GM19238 (cell line): ENCODE measurements at regions not wholly inside any gene's neighbourhood (a gene's known extent, or its start where the extent isn't known, plus 50 kb on each side); places are given as distances from the start of the nearest gene placed in this dataset.

Experiments
- DNase-seq: peaks from one replicate; pipeline ENCODE4 v3.0.0; 2011; ENCODE audit warnings: low spot score; ENCODE audit not compliant: insufficient read length

DNA sequence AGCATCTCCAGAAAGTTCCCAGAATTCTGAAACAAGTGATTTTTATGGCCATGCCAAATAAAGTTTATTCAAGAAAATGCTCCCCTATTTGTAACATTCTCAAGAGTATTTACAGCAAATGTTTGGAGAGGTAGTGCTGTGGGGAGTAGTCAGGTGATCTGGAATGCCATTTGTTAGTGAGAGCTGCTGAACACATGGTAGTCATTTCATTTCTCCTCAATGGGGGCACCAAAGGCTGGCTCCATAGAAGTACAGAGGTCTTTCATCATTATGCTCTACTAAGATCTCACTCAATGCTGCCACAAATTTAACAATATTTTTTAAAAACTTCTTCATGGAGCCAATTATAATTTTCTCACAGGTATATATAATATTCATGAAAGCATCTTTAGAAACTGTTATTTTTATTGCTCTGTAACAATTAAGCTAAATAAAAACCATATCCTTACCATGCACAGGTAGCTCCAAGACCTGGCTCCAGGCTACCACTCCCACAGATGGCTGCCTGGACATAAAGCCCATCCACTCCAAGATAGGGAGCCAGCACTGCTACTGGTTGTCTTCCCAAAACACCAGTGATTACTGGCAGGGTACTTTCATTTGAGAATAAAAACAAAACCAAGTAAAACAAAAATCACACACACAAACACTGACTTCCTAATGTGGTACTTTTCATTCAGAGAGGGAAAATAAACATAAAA is 200.8 kb downstream of the PLK2 start:
- DNase-seq, result no peak

DNA sequence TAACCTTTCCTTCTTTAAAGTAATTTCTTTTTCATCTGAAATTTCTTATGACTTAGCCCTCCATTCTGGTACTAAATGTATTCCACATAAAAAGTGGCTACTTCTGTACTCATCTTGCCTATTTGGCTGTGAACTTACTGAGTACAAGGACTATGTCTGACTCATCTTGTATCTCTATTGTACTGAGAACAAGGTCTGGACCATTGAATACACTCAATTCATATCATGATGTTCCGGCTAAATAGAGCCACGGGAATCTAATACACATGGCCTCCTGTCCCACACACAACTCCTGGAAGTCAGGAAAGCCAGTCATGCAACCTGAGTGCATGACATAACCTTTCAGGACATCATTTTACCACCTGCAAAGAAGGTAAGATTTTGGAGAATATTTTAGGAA is 203.9 kb downstream of the PLK2 start:
- DNase-seq, result no peak

DNA sequence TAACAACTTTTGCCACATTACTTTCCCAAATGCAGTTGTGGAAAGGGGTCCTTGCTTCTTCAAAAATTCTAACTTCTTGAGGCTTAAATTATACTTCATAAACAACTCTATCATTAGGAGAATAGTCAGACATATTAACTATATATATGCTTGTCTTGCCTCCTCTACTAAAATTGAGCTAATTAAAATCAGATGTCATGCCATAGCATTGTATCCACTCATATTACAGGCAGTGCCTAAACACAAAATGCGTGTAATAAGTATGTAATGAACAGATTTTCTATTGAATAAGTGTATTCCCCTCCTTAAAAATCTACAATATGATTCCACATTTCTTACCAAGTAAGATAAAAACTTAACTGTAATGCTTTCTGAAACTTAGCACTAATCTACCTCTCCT is 204.5 kb downstream of the PLK2 start:
- DNase-seq, result no peak

- no peak for DNase-seq
Observed at GRCh38 chr5:58248221-58248620, 211.7 kb downstream of the PLK2 start.

GRCh38 chr5:58246461-58246944 is 213.4 kb downstream of the PLK2 start:
- no peak for DNase-seq

GRCh38 chr5:58245476-58245840 is 214.4 kb downstream of the PLK2 start:
- DNase-seq, result no peak

DNA sequence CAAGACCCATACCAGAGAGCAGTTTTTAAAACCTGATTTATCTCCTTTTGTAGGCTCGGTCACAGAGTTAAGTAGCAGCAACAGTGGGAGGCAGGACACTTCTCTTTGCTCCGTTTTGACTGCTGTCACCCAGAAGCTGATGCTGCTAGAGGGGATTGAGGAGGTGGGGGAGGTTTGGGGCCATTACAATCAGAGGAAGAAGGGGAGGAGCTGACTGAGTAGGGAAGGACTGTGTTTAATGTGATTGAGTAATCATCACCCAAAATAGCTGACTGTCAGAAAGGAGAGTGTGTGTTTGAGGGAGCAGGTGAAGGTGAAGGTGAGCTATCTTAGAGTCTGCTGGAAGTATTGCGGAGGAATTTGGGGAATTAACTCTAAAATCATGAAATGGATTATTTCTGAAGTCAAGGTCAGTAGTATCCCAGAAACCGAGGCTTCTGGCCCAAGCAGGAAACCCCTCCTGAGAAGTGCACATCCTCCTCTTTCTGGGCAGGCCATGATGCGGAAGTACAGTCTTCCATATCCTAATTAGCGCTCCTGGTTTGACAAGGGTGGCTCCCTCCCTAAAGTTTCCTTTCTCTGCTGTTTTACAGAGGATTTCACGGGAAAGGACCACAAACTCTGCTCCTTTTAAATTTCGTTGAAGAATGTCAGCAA is 214.9 kb downstream of the PLK2 start:
- no peak for DNase-seq

GRCh38 chr5:58241389-58241788 is 218.5 kb downstream of the PLK2 start:
- no peak for DNase-seq

- no peak for DNase-seq
Observed at GRCh38 chr5:58240322-58240721, 219.6 kb downstream of the PLK2 start.

DNA sequence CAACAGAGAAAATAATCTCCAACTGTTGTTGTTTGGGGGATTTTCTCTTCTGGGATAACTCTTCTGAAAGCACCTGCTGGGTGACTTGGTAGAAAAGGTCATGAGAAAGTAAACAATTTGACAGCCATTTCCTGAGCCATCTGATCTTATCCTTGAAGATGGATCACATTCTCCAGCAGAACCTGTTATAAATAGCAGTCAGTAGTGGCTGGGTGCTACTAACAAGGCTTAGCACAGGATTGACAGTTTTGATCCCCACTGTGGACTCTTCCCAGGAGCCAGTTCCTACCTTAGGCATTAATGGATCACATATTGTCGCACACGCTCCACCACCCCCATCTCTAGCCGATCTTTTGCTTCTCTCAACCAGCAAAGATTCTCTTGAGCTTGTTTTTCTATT is 220.2 kb downstream of the PLK2 start:
- DNase-seq, result no peak

DNA sequence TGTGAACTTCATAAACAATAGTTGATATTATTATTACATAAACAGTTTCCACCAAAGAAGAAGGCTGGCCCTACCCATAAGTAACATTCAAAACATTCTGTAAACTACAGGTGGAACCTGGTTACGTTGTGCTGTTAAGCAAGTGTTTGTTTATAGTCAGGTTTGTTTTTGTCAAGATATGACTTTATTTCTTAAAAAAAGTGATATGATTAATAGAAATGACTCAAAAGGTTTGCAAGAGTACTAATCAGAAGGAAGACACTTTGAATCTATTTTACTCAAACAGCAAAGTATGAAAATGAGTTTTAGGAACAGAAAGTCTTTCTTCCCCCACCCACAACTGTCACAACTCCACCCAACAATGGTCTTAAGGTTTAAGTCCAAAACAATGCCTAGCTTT is 220.8 kb downstream of the PLK2 start:
- no peak for DNase-seq

DNA sequence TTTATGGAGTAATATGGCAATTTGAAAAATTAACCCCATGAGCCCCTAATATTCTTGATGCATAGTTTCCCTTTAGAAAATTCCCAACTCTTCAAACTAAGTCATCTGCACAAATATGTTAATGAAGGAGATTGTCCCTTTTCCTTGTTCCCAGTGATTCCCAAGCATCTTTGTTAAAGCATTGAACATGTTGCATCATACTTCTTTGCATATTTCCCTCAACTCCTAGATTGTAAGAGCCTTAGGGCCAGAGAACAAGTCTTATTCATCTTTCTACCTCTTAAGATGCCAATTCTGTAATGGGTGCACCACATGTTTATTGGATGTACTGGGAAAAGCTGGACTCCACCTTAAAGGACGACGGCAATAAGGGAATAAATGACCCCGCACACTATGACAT is 223.4 kb downstream of the PLK2 start:
- no peak for DNase-seq

DNA sequence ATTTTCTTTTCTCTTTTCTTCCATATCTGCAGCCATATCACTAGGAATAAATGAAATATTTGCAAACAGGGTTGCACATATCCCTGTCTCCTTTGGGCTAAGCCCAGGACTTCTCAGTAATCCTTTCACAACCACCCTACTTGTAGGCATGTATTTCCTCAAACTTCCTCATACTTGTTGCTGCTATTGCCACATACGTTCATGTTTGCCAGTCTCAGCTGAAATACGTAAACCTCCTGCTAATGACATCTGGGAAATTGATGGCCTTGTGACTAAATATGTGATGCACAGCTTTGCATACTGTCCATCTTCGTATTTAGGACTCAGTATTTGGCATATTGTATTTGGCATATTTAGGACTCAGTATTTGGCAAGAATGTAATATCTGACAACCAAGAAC is 224.6 kb downstream of the PLK2 start:
- DNase-seq, result no peak

- DNase-seq, result no peak
Observed at GRCh38 chr5:58232130-58232529, 227.8 kb downstream of the PLK2 start.

DNA sequence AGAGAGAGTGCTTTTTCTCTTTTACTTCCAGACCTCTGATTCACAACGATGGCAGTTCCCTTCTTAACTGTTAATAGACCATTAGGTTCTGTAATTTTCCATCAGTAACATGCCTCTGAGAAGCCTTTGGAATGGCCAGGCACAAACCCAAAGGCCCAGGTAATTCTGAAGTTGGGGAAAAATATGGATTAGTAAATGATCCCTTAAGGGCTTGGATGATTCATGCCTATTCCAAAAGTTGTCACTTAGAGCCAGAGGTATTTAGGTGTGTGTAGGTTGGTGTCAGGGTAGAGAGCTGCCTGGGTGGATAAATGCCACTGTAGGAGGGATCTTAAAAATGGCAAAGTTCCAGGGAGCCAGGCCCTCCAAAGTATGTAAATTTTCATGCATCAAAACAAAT is 228.8 kb downstream of the PLK2 start:
- DNase-seq, result no peak

DNA sequence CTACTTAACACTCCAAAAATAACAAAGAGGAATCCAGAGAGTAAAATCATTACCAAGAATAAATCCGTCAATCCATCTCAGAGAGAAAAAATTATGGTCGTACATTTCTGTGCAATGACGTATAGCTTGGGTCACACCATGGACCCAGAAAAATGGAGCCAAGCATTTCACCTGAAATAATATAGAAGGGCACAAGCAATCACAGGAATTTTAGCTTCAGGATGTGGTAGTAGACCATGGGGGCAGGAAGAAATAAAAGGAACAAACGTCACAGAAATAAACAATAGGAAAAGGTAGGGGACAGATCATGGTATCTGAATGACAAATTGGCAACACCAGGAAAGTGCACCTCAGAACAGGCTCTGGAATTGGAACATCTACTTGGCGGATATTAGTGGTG is 231.0 kb downstream of the PLK2 start:
- no peak for DNase-seq

GRCh38 chr5:58227858-58228257 is 232.0 kb downstream of the PLK2 start:
- no peak for DNase-seq

- no peak for DNase-seq
Observed at GRCh38 chr5:58224661-58225060, 235.2 kb downstream of the PLK2 start.

- no peak for DNase-seq
Observed at GRCh38 chr5:58224221-58224620, 235.7 kb downstream of the PLK2 start.

- DNase-seq, result no peak
Observed at GRCh38 chr5:58215364-58215763, 244.5 kb downstream of the PLK2 start.

- no peak for DNase-seq
Observed at GRCh38 chr5:58211441-58211840, 248.4 kb downstream of the PLK2 start.

GRCh38 chr5:58208674-58209073 is 251.2 kb downstream of the PLK2 start:
- no peak for DNase-seq

- DNase-seq, result no peak
Observed at GRCh38 chr5:58207076-58207475, 252.8 kb downstream of the PLK2 start.
